Tibial nerve (tissue), 4 donors: ENCODE measurements at regions not wholly inside any gene's neighbourhood (a gene's known extent, or its start where the extent isn't known, plus 50 kb on each side); places are given as distances from the start of the nearest gene placed in this dataset.

ENCODE experiments used
- EP300 ChIP-seq, 2 donors: sonication (generic); formaldehyde crosslinking; IDR thresholded peaks; one replicate each; pipeline ENCODE4 v1.6.1; 2017; ENCODE audit warnings: antibody characterized with exemption in 2 of 2, mild to moderate bottlenecking in 1 of 2
- POLR2A ChIP-seq, 2 donors: fragments of 450-650 bp; IDR thresholded peaks; one replicate each; pipeline ENCODE4 v1.6.1; 2017; ENCODE audit warnings: antibody characterized with exemption in 2 of 2, mild to moderate bottlenecking in 2 of 2, moderate library complexity in 2 of 2
- TF ChIP-seq, protein P1 (sequence below), 5 experiments: fragments of 200-600 bp in 3 of 5; fragments of 450-650 bp in 2 of 5; sonication (generic) in 3 of 5; IDR thresholded peaks; one replicate each; pipeline ENCODE4 v1.5.1; 2016 to 2019; ENCODE audit warnings: antibody characterized with exemption in 5 of 5, mild to moderate bottlenecking in 3 of 5, moderate library complexity in 2 of 5

DNA sequence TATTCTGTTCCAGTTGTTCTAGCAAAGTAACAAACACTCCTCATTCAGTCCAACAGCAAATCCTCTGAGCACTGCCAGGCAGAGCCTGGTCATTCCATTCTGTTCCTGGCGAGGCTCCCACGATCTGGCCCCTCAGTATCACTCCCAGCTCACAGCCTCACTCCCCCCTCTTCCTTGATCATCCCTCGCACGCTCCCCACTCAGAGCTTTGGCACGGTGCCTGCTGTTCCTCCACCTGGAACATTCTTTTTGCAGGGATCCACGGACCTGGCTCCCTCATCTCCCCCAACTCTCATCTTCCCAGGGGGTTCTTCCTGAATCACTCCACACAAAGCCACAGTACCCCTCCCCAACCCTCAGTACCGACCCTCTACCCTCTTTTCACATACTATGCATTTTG is 192.3 kb downstream of the ATPSCKMT start:
- TF ChIP-seq, protein P1, sequence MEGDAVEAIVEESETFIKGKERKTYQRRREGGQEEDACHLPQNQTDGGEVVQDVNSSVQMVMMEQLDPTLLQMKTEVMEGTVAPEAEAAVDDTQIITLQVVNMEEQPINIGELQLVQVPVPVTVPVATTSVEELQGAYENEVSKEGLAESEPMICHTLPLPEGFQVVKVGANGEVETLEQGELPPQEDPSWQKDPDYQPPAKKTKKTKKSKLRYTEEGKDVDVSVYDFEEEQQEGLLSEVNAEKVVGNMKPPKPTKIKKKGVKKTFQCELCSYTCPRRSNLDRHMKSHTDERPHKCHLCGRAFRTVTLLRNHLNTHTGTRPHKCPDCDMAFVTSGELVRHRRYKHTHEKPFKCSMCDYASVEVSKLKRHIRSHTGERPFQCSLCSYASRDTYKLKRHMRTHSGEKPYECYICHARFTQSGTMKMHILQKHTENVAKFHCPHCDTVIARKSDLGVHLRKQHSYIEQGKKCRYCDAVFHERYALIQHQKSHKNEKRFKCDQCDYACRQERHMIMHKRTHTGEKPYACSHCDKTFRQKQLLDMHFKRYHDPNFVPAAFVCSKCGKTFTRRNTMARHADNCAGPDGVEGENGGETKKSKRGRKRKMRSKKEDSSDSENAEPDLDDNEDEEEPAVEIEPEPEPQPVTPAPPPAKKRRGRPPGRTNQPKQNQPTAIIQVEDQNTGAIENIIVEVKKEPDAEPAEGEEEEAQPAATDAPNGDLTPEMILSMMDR (IDR thresholded peaks at IDR 0.05), result no peak
- no peak for TF ChIP-seq POLR2A (IDR thresholded peaks at IDR 0.05)
- no peak for TF ChIP-seq EP300 (IDR thresholded peaks at IDR 0.05)
